NT2/D1 (cell line): ENCODE measurements at regions not wholly inside any gene's neighbourhood (a gene's known extent, or its start where the extent isn't known, plus 50 kb on each side); places are given as distances from the start of the nearest gene placed in this dataset.
"Not testable (repeated sequence)": the region's sequence is repeated elsewhere in the genome, so short reads cannot be mapped to it uniquely, and the experiment has no call there.

ENCODE experiments used
- YY1 ChIP-seq: IDR thresholded peaks from 2 replicates; pipeline ENCODE4 v1.6.1; 2011; ENCODE audit not compliant: insufficient read length, insufficient read depth
- ZNF274 ChIP-seq: IDR thresholded peaks from 2 replicates; pipeline ENCODE4 v1.6.1; 2011; ENCODE audit warnings: mild to moderate bottlenecking, low read depth, low read length

DNA sequence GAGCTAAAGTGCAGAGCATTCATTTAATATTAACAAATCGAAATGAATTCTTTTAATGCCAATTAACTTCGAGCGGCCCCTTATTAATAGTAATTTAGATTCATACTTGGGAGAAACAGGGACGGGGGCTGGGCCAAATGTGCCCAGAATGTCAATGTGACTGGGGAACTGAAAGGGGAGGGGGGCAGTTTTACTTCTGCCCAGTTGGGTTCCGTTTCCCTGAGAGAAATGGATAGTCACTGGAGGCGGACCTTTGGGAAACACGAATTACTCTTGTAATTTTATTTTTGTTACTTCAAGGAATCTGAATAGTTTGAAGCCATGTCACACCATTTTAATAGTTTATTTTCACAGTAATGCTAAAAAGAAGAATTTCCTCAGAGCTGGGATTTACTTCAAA lies 64.8 kb downstream of the SMUG1 start:
- TF ChIP-seq ZNF274, YY1: not testable (repeated sequence)
